Activated naive CD8-positive, alpha-beta T cell treated with anti-CD3 and anti-CD28 coated beads, Interleukin-2, amount 50 U/mL, for 24 hours (primary cell): ENCODE measurements at regions not wholly inside any gene's neighbourhood (a gene's known extent, or its start where the extent isn't known, plus 50 kb on each side); places are given as distances from the start of the nearest gene placed in this dataset.

Experiments used
- ATAC-seq: fragments of 150-1000 bp; cut with Tn5 transposase; one replicate; pipeline ENCODE4 v1.10.0; 2021
- DNase-seq: peaks from one replicate; pipeline ENCODE4 v3.0.0; 2021
- H3K27ac Mint-ChIP-seq: one replicate; pipeline ENCODE4 v1.8.0; 2021; ENCODE audit warnings: mild to moderate bottlenecking, mixed read lengths
- H3K27me3 Mint-ChIP-seq: one replicate; pipeline ENCODE4 v1.8.0; 2021; ENCODE audit warnings: mixed read lengths
- H3K36me3 Mint-ChIP-seq: one replicate; pipeline ENCODE4 v1.8.0; 2021; ENCODE audit warnings: low read depth, mixed read lengths
- H3K4me1 Mint-ChIP-seq: one replicate; pipeline ENCODE4 v1.8.0; 2021; ENCODE audit warnings: mixed read lengths
- H3K4me3 Mint-ChIP-seq: one replicate; pipeline ENCODE4 v1.8.0; 2021; ENCODE audit warnings: mild to moderate bottlenecking, moderate library complexity, mixed read lengths
- H3K9me3 Mint-ChIP-seq: one replicate; pipeline ENCODE4 v1.8.0; 2021; ENCODE audit warnings: mixed read lengths

- H3K9me3 Mint-ChIP-seq, result no peaks in the 10 kb centered on the region
- peaks cover 28% of the 10 kb centered on the region for H3K4me1 Mint-ChIP-seq
- no peak overlapping the region for H3K27ac Mint-ChIP-seq
- DNase-seq, result no peak
- no peaks in the 10 kb centered on the region for H3K36me3 Mint-ChIP-seq
- H3K4me3 Mint-ChIP-seq, result no peak overlapping the region
- peaks cover 3% of the 10 kb centered on the region for H3K27me3 Mint-ChIP-seq
- ATAC-seq, result no peak
Measured at GRCh38 chr16:85302018-85302847, 190.0 kb upstream of the CIBAR2 start.

GRCh38 chr16:85302848-85303353, 190.6 kb upstream of the CIBAR2 start:
- Mint-ChIP-seq H3K4me3 (peak overlapping the region; percentile 65), H3K36me3 (no peaks in the 10 kb centered on the region), H3K27ac (no peak overlapping the region), H3K9me3 (no peaks in the 10 kb centered on the region), H3K4me1 (peaks cover 35% of the 10 kb centered on the region), H3K27me3 (peaks cover 3% of the 10 kb centered on the region)
- DNase-seq (no peak), ATAC-seq (no peak)

- H3K27ac Mint-ChIP-seq, result no peak overlapping the region
- DNase-seq (peak; percentile 85), ATAC-seq (peak; percentile 31)
Measured at GRCh38 chr16:85303354-85303883, 191.1 kb upstream of the CIBAR2 start.

GRCh38 chr16:85304337-85304736, 192.1 kb upstream of the CIBAR2 start:
- ATAC-seq (no peak), DNase-seq (no peak)
- Mint-ChIP-seq H3K9me3 (no peaks in the 10 kb centered on the region), H3K36me3 (no peaks in the 10 kb centered on the region), H3K4me1 (peaks cover 44% of the 10 kb centered on the region), H3K27ac (no peak overlapping the region), H3K4me3 (no peak overlapping the region), H3K27me3 (peaks cover 3% of the 10 kb centered on the region)

More at GRCh38 chr16:85303354-85303883, 191.1 kb upstream of the CIBAR2 start:
- H3K27me3 Mint-ChIP-seq, result peaks cover 3% of the 10 kb centered on the region
- no peaks in the 10 kb centered on the region for H3K36me3 Mint-ChIP-seq
- no peaks in the 10 kb centered on the region for H3K9me3 Mint-ChIP-seq
- H3K4me3 Mint-ChIP-seq, result peak overlapping the region; percentile 65
- H3K4me1 Mint-ChIP-seq, result peaks cover 39% of the 10 kb centered on the region

- ATAC-seq, result peak; percentile 84
- H3K27ac Mint-ChIP-seq, result peak overlapping the region; percentile 83
- no peak overlapping the region for H3K4me3 Mint-ChIP-seq
- H3K36me3 Mint-ChIP-seq, result no peaks in the 10 kb centered on the region
- H3K27me3 Mint-ChIP-seq, result peaks cover 3% of the 10 kb centered on the region
- peak; percentile 89 for DNase-seq
- peaks cover 58% of the 10 kb centered on the region for H3K4me1 Mint-ChIP-seq
- H3K9me3 Mint-ChIP-seq, result no peaks in the 10 kb centered on the region
Measured at GRCh38 chr16:85306071-85306792, 194.0 kb upstream of the CIBAR2 start.

- no peak overlapping the region for H3K4me3 Mint-ChIP-seq
- no peaks in the 10 kb centered on the region for H3K9me3 Mint-ChIP-seq
- H3K36me3 Mint-ChIP-seq, result no peaks in the 10 kb centered on the region
- DNase-seq (no peak), ATAC-seq (no peak)
- H3K27me3 Mint-ChIP-seq, result peaks cover 3% of the 10 kb centered on the region
- H3K27ac Mint-ChIP-seq, result no peak overlapping the region
- H3K4me1 Mint-ChIP-seq, result peaks cover 62% of the 10 kb centered on the region
Measured at GRCh38 chr16:85306793-85307551, 194.7 kb upstream of the CIBAR2 start.

- H3K9me3 Mint-ChIP-seq, result no peaks in the 10 kb centered on the region
- ATAC-seq (no peak), DNase-seq (no peak)
- no peaks in the 10 kb centered on the region for H3K36me3 Mint-ChIP-seq
- no peak overlapping the region for H3K27ac Mint-ChIP-seq
- H3K4me3 Mint-ChIP-seq, result no peak overlapping the region
- H3K27me3 Mint-ChIP-seq, result peaks cover 3% of the 10 kb centered on the region
- peaks cover 67% of the 10 kb centered on the region for H3K4me1 Mint-ChIP-seq
Measured at GRCh38 chr16:85307552-85308364, 195.5 kb upstream of the CIBAR2 start.

GRCh38 chr16:85308611-85309540, 196.6 kb upstream of the CIBAR2 start:
- Mint-ChIP-seq H3K4me1 (peaks cover 62% of the 10 kb centered on the region), H3K27me3 (peaks cover 3% of the 10 kb centered on the region), H3K27ac (no peak overlapping the region), H3K4me3 (no peak overlapping the region), H3K9me3 (no peaks in the 10 kb centered on the region), H3K36me3 (no peaks in the 10 kb centered on the region)
- DNase-seq, result no peak
- no peak for ATAC-seq

- Mint-ChIP-seq H3K27me3 (peaks cover 3% of the 10 kb centered on the region), H3K27ac (no peak overlapping the region), H3K4me1 (peaks cover 55% of the 10 kb centered on the region), H3K4me3 (no peak overlapping the region), H3K36me3 (no peaks in the 10 kb centered on the region), H3K9me3 (no peaks in the 10 kb centered on the region)
- peak; percentile 29 for DNase-seq
- no peak for ATAC-seq
Measured at GRCh38 chr16:85309656-85310587, 197.7 kb upstream of the CIBAR2 start.

GRCh38 chr16:85310868-85311585, 198.8 kb upstream of the CIBAR2 start:
- H3K9me3 Mint-ChIP-seq, result no peaks in the 10 kb centered on the region
- ATAC-seq, result peak; percentile 7
- H3K36me3 Mint-ChIP-seq, result no peaks in the 10 kb centered on the region
- H3K27me3 Mint-ChIP-seq, result peaks cover 3% of the 10 kb centered on the region
- H3K27ac Mint-ChIP-seq, result no peak overlapping the region
- H3K4me1 Mint-ChIP-seq, result peaks cover 47% of the 10 kb centered on the region
- peak; percentile 37 for DNase-seq
- no peak overlapping the region for H3K4me3 Mint-ChIP-seq

GRCh38 chr16:85311741-85312140, 199.5 kb upstream of the CIBAR2 start:
- no peak overlapping the region for H3K27ac Mint-ChIP-seq

More at GRCh38 chr16:85311741-85312140, 199.5 kb upstream of the CIBAR2 start:
- Mint-ChIP-seq H3K4me3 (no peak overlapping the region), H3K36me3 (no peaks in the 10 kb centered on the region), H3K27me3 (no peaks in the 10 kb centered on the region), H3K9me3 (no peaks in the 10 kb centered on the region), H3K4me1 (peaks cover 41% of the 10 kb centered on the region)
- no peak for DNase-seq
- no peak for ATAC-seq
